ENCODE measurements at regions not wholly inside any gene's neighbourhood (a gene's known extent, or its start where the extent isn't known, plus 50 kb on each side); places are given as distances from the start of the nearest gene placed in this dataset.

- Histone ChIP-seq H3K18ac (ENCODE audit: low read length) (no peak overlapping the region), H2BK5ac (ENCODE audit: low read length) (no peak overlapping the region), H3K4me1 (ENCODE audit: control insufficient read depth, low read depth, low read length) (no peaks in the 10 kb centered on the region), H3K23ac (ENCODE audit: low read length) (no peak overlapping the region), H3K27ac (ENCODE audit: low read depth, low read length) (no peak overlapping the region), H3K4me3 (ENCODE audit: low read length) (no peak overlapping the region), H3K4ac (ENCODE audit: low read depth, low read length) (no peak overlapping the region), H3K9ac (ENCODE audit: low read length) (no peak overlapping the region), H3K4me2 (ENCODE audit: low read length) (no peak overlapping the region), H3K36me3 (ENCODE audit: control insufficient read depth, insufficient read depth, low read length) (no peaks in the 10 kb centered on the region), H4K8ac (ENCODE audit: low read depth, low read length) (no peak overlapping the region), H2BK120ac (ENCODE audit: low read depth, low read length) (no peak overlapping the region), H2BK15ac (replicated peaks; ENCODE audit: low read depth) (no peak overlapping the region), H4K5ac (ENCODE audit: low read length) (no peak overlapping the region), H3K27me3 (ENCODE audit: insufficient read depth, low read length, poor library complexity) (no peaks in the 10 kb centered on the region), H2AK5ac (ENCODE audit: low read length) (no peak overlapping the region), H3K79me2 (ENCODE audit: control insufficient read depth, insufficient read depth, low read length) (no peaks in the 10 kb centered on the region), H3K56ac (ENCODE audit: low read length) (no peak overlapping the region), H3K79me1 (ENCODE audit: low read length) (no peaks in the 10 kb centered on the region)
- WGBS (ENCODE audit: extremely low coverage, insufficient coverage, low lambda C conversion rate), result no CpG with 5 or more reads among the region's 5 CpGs
- DNase-seq, result no peak
Observed at GRCh38 chr15:55007561-55007960, 189.2 kb downstream of the RSL24D1 start.

GRCh38 chr15:55005679-55006078 is 191.1 kb downstream of the RSL24D1 start:
- H3K36me3 ChIP-seq (ENCODE audit: control insufficient read depth, insufficient read depth, low read length), result no peaks in the 10 kb centered on the region
- H2AK5ac ChIP-seq (ENCODE audit: low read length), result no peak overlapping the region
- no peak overlapping the region for H4K5ac ChIP-seq (ENCODE audit: low read length)
- H3K18ac ChIP-seq (ENCODE audit: low read length), result no peak overlapping the region
- H2BK15ac ChIP-seq (replicated peaks; ENCODE audit: low read depth), result no peak overlapping the region
- no peak for DNase-seq
- no peak overlapping the region for H3K27ac ChIP-seq (ENCODE audit: low read depth, low read length)
- H3K79me2 ChIP-seq (ENCODE audit: control insufficient read depth, insufficient read depth, low read length), result no peaks in the 10 kb centered on the region
- H3K9ac ChIP-seq (ENCODE audit: low read length), result no peak overlapping the region
- no peak overlapping the region for H3K4me2 ChIP-seq (ENCODE audit: low read length)
- no peak overlapping the region for H3K56ac ChIP-seq (ENCODE audit: low read length)
- no peak overlapping the region for H2BK5ac ChIP-seq (ENCODE audit: low read length)
- no peak overlapping the region for H4K8ac ChIP-seq (ENCODE audit: low read depth, low read length)
- no peak overlapping the region for H2BK120ac ChIP-seq (ENCODE audit: low read depth, low read length)
- H3K4me1 ChIP-seq (ENCODE audit: control insufficient read depth, low read depth, low read length), result no peaks in the 10 kb centered on the region
- no peak overlapping the region for H3K4me3 ChIP-seq (ENCODE audit: low read length)
- H3K23ac ChIP-seq (ENCODE audit: low read length), result no peak overlapping the region
- no peaks in the 10 kb centered on the region for H3K79me1 ChIP-seq (ENCODE audit: low read length)
- no peaks in the 10 kb centered on the region for H3K27me3 ChIP-seq (ENCODE audit: insufficient read depth, low read length, poor library complexity)
- no peak overlapping the region for H3K4ac ChIP-seq (ENCODE audit: low read depth, low read length)

DNA sequence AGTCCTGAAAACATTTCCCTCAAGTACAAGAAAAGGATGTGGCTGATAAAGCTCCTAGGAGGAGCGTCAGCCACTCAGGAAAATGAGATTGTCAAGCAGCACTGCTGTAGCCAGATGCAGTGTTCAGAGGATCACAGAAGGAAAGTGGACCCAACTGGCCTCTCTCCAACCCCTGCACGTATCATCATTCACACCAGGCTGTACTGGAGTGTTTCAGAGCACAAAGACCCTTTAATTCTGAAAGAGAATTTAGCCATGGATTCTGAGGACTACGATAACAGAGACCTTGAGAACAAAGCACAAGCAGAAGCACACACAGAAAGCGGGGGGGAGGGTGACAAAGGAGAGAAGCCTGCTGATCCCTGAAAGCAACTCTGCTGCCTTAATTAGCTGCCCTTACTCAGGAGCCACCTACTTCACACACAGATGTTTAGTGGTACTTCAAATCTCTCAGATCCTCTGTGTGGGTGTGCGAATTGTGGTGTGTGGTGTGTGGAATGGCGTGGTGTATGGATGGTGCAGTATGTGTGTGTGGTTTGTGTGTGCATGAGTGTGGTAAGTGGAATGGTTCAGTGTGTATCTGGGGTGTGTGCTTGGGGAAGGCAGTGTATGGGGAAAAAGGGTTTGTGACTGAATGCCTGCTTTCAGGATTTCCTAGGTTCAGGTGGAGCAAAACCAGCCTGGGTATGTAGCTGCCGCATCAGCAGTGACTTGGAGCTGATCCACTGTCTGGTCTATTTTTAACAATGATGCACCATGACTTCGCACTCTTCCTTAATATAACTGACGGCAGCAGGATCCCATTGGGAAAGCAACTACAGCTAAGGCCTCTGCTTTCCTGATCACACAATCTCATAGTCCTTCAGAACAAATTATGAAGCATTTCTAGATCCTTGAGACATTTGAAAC is 192.5 kb downstream of the RSL24D1 start:
- Histone ChIP-seq H3K27me3 (ENCODE audit: insufficient read depth, low read length, poor library complexity) (no peaks in the 10 kb centered on the region), H4K8ac (ENCODE audit: low read depth, low read length) (no peak overlapping the region), H3K27ac (ENCODE audit: low read depth, low read length) (no peak overlapping the region), H2BK15ac (replicated peaks; ENCODE audit: low read depth) (no peak overlapping the region), H2BK5ac (ENCODE audit: low read length) (no peak overlapping the region), H2BK120ac (ENCODE audit: low read depth, low read length) (no peak overlapping the region), H3K4me3 (ENCODE audit: low read length) (no peak overlapping the region), H3K4me1 (ENCODE audit: control insufficient read depth, low read depth, low read length) (no peaks in the 10 kb centered on the region), H2AK5ac (ENCODE audit: low read length) (no peak overlapping the region), H3K18ac (ENCODE audit: low read length) (no peak overlapping the region), H3K56ac (ENCODE audit: low read length) (no peak overlapping the region), H3K4me2 (ENCODE audit: low read length) (no peak overlapping the region), H3K9ac (ENCODE audit: low read length) (no peak overlapping the region), H3K4ac (ENCODE audit: low read depth, low read length) (no peak overlapping the region), H3K36me3 (ENCODE audit: control insufficient read depth, insufficient read depth, low read length) (no peaks in the 10 kb centered on the region), H3K79me1 (ENCODE audit: low read length) (no peaks in the 10 kb centered on the region), H3K79me2 (ENCODE audit: control insufficient read depth, insufficient read depth, low read length) (no peaks in the 10 kb centered on the region), H3K23ac (ENCODE audit: low read length) (no peak overlapping the region), H4K5ac (ENCODE audit: low read length) (no peak overlapping the region)
- WGBS (ENCODE audit: extremely low coverage, insufficient coverage, low lambda C conversion rate), result no CpG with 5 or more reads among the region's 9 CpGs
- DNase-seq, result no peak

- H3K4me1 ChIP-seq (ENCODE audit: control insufficient read depth, low read depth, low read length), result no peaks in the 10 kb centered on the region
Observed at GRCh38 chr15:54998661-54999060, 198.1 kb downstream of the RSL24D1 start.

GRCh38 chr15:54990793-54991192 is 205.9 kb downstream of the RSL24D1 start:
- no peak overlapping the region for H3K4me3 ChIP-seq (ENCODE audit: low read length)
- no peak overlapping the region for H4K5ac ChIP-seq (ENCODE audit: low read length)
- no peak overlapping the region for H2AK5ac ChIP-seq (ENCODE audit: low read length)
- H3K36me3 ChIP-seq (ENCODE audit: control insufficient read depth, insufficient read depth, low read length), result no peaks in the 10 kb centered on the region
- no peak overlapping the region for H3K4me2 ChIP-seq (ENCODE audit: low read length)
- H3K27ac ChIP-seq (ENCODE audit: low read depth, low read length), result no peak overlapping the region
- no peak overlapping the region for H3K4ac ChIP-seq (ENCODE audit: low read depth, low read length)
- DNase-seq, result peak; percentile 59
- WGBS (ENCODE audit: extremely low coverage, insufficient coverage, low lambda C conversion rate), result no CpG with 5 or more reads among the region's 7 CpGs
- no peak overlapping the region for H3K23ac ChIP-seq (ENCODE audit: low read length)
- no peak overlapping the region for H2BK15ac ChIP-seq (replicated peaks; ENCODE audit: low read depth)
- H4K8ac ChIP-seq (ENCODE audit: low read depth, low read length), result no peak overlapping the region
- H2BK120ac ChIP-seq (ENCODE audit: low read depth, low read length), result no peak overlapping the region
- no peak overlapping the region for H3K9ac ChIP-seq (ENCODE audit: low read length)
- H2BK5ac ChIP-seq (ENCODE audit: low read length), result no peak overlapping the region
- H3K4me1 ChIP-seq (ENCODE audit: control insufficient read depth, low read depth, low read length), result no peaks in the 10 kb centered on the region
- H3K18ac ChIP-seq (ENCODE audit: low read length), result no peak overlapping the region
- H3K79me1 ChIP-seq (ENCODE audit: low read length), result no peaks in the 10 kb centered on the region
- H3K79me2 ChIP-seq (ENCODE audit: control insufficient read depth, insufficient read depth, low read length), result no peaks in the 10 kb centered on the region
- no peaks in the 10 kb centered on the region for H3K27me3 ChIP-seq (ENCODE audit: insufficient read depth, low read length, poor library complexity)
- H3K56ac ChIP-seq (ENCODE audit: low read length), result no peak overlapping the region

More at GRCh38 chr15:54998661-54999060, 198.1 kb downstream of the RSL24D1 start:
- Histone ChIP-seq H4K5ac (ENCODE audit: low read length) (no peak overlapping the region), H4K8ac (ENCODE audit: low read depth, low read length) (no peak overlapping the region), H3K36me3 (ENCODE audit: control insufficient read depth, insufficient read depth, low read length) (no peaks in the 10 kb centered on the region), H2BK120ac (ENCODE audit: low read depth, low read length) (no peak overlapping the region), H2BK15ac (replicated peaks; ENCODE audit: low read depth) (no peak overlapping the region), H3K79me2 (ENCODE audit: control insufficient read depth, insufficient read depth, low read length) (no peaks in the 10 kb centered on the region), H3K4me2 (ENCODE audit: low read length) (no peak overlapping the region), H3K4me3 (ENCODE audit: low read length) (no peak overlapping the region), H2BK5ac (ENCODE audit: low read length) (no peak overlapping the region), H3K27me3 (ENCODE audit: insufficient read depth, low read length, poor library complexity) (no peaks in the 10 kb centered on the region), H3K56ac (ENCODE audit: low read length) (no peak overlapping the region), H3K23ac (ENCODE audit: low read length) (no peak overlapping the region), H2AK5ac (ENCODE audit: low read length) (no peak overlapping the region), H3K4ac (ENCODE audit: low read depth, low read length) (no peak overlapping the region), H3K27ac (ENCODE audit: low read depth, low read length) (no peak overlapping the region), H3K79me1 (ENCODE audit: low read length) (no peaks in the 10 kb centered on the region), H3K18ac (ENCODE audit: low read length) (no peak overlapping the region), H3K9ac (ENCODE audit: low read length) (no peak overlapping the region)
- no CpG with 5 or more reads among the region's 1 CpG for WGBS (ENCODE audit: extremely low coverage, insufficient coverage, low lambda C conversion rate)
- no peak for DNase-seq

GRCh38 chr15:54987881-54988280 is 208.9 kb downstream of the RSL24D1 start:
- no peak for DNase-seq
- no peak overlapping the region for H3K9ac ChIP-seq (ENCODE audit: low read length)
- H3K27ac ChIP-seq (ENCODE audit: low read depth, low read length), result no peak overlapping the region
- no peak overlapping the region for H2BK15ac ChIP-seq (replicated peaks; ENCODE audit: low read depth)
- no peaks in the 10 kb centered on the region for H3K4me1 ChIP-seq (ENCODE audit: control insufficient read depth, low read depth, low read length)
- no peak overlapping the region for H3K56ac ChIP-seq (ENCODE audit: low read length)
- H2BK120ac ChIP-seq (ENCODE audit: low read depth, low read length), result no peak overlapping the region
- no peaks in the 10 kb centered on the region for H3K79me1 ChIP-seq (ENCODE audit: low read length)
- no CpG with 5 or more reads among the region's 3 CpGs for WGBS (ENCODE audit: extremely low coverage, insufficient coverage, low lambda C conversion rate)
- no peaks in the 10 kb centered on the region for H3K36me3 ChIP-seq (ENCODE audit: control insufficient read depth, insufficient read depth, low read length)
- no peak overlapping the region for H2BK5ac ChIP-seq (ENCODE audit: low read length)
- no peak overlapping the region for H2AK5ac ChIP-seq (ENCODE audit: low read length)
- no peak overlapping the region for H3K4me2 ChIP-seq (ENCODE audit: low read length)
- no peak overlapping the region for H3K4me3 ChIP-seq (ENCODE audit: low read length)
- no peak overlapping the region for H4K5ac ChIP-seq (ENCODE audit: low read length)
- no peak overlapping the region for H3K4ac ChIP-seq (ENCODE audit: low read depth, low read length)
- H3K18ac ChIP-seq (ENCODE audit: low read length), result no peak overlapping the region
- H3K79me2 ChIP-seq (ENCODE audit: control insufficient read depth, insufficient read depth, low read length), result no peaks in the 10 kb centered on the region
- no peak overlapping the region for H3K23ac ChIP-seq (ENCODE audit: low read length)
- no peak overlapping the region for H4K8ac ChIP-seq (ENCODE audit: low read depth, low read length)
- no peaks in the 10 kb centered on the region for H3K27me3 ChIP-seq (ENCODE audit: insufficient read depth, low read length, poor library complexity)

Data from mesendoderm (in vitro differentiated cells).